Right renal cortex interstitium (tissue), 3 donors: ENCODE measurements at regions not wholly inside any gene's neighbourhood (a gene's known extent, or its start where the extent isn't known, plus 50 kb on each side); places are given as distances from the start of the nearest gene placed in this dataset.
"Not testable (repeated sequence)": the region's sequence is repeated elsewhere in the genome, so short reads cannot be mapped to it uniquely, and the experiment has no call there.

Source experiments
- DNase-seq, 3 donors: peaks; one replicate each; pipeline ENCODE4 v3.0.0-alpha.2; 2013; ENCODE audit warnings: low read depth in 3 of 3, low spot score in 2 of 3

GRCh38 chr13:58958097-58958496 lies 1205.6 kb downstream of the DIAPH3 start:
- DNase-seq, result not testable (repeated sequence)

- no peak for DNase-seq
Measured at GRCh38 chr13:58960888-58961287, 1202.8 kb downstream of the DIAPH3 start.

- no peak for DNase-seq
Measured at GRCh38 chr13:58963321-58963720, 1200.4 kb downstream of the DIAPH3 start.

GRCh38 chr13:58964048-58964447 lies 1199.7 kb downstream of the DIAPH3 start:
- no peak for DNase-seq

GRCh38 chr13:58977085-58977484 lies 1186.6 kb downstream of the DIAPH3 start:
- DNase-seq, result no peak

- DNase-seq, result no peak
Measured at GRCh38 chr13:58978331-58978730, 1185.4 kb downstream of the DIAPH3 start.

GRCh38 chr13:58979851-58980250 lies 1183.9 kb downstream of the DIAPH3 start:
- DNase-seq, result no peak

- DNase-seq, result no peak
Measured at GRCh38 chr13:58985845-58986244, 1177.9 kb downstream of the DIAPH3 start.

GRCh38 chr13:58989556-58989955 lies 1174.2 kb downstream of the DIAPH3 start:
- DNase-seq, result no peak

- DNase-seq, result no peak
Measured at GRCh38 chr13:58991826-58992477, 1171.8 kb downstream of the DIAPH3 start.

GRCh38 chr13:58992478-58993042 lies 1171.2 kb downstream of the DIAPH3 start:
- DNase-seq, result no peak

GRCh38 chr13:58994077-58994476 lies 1169.7 kb downstream of the DIAPH3 start:
- DNase-seq, result no peak

- no peak for DNase-seq
Measured at GRCh38 chr13:58994777-58995176, 1169.0 kb downstream of the DIAPH3 start.

- no peak for DNase-seq
Measured at GRCh38 chr13:58998716-58999115, 1165.0 kb downstream of the DIAPH3 start.

GRCh38 chr13:58999851-59000250 lies 1163.9 kb downstream of the DIAPH3 start:
- no peak for DNase-seq

- DNase-seq, result no peak
Measured at GRCh38 chr13:59000770-59001169, 1163.0 kb downstream of the DIAPH3 start.

GRCh38 chr13:59012731-59013130 lies 1151.0 kb downstream of the DIAPH3 start:
- DNase-seq, result no peak

GRCh38 chr13:59016250-59016649 lies 1147.5 kb downstream of the DIAPH3 start:
- DNase-seq, result no peak

GRCh38 chr13:59024434-59024833 lies 1139.3 kb downstream of the DIAPH3 start:
- DNase-seq, result no peak

GRCh38 chr13:59034198-59034597 lies 1129.5 kb downstream of the DIAPH3 start:
- DNase-seq, result no peak

- no peak for DNase-seq
Measured at GRCh38 chr13:59038824-59039223, 1124.9 kb downstream of the DIAPH3 start.

GRCh38 chr13:59043016-59043415 lies 1120.7 kb downstream of the DIAPH3 start:
- no peak for DNase-seq

GRCh38 chr13:59047546-59047945 lies 1116.2 kb downstream of the DIAPH3 start:
- DNase-seq, result no peak
